GM18508 (cell line): ENCODE measurements at regions not wholly inside any gene's neighbourhood (a gene's known extent, or its start where the extent isn't known, plus 50 kb on each side); places are given as distances from the start of the nearest gene placed in this dataset.

Experiments used
- ATAC-seq: cut with Tn5 transposase; IDR thresholded peaks from one replicate; pipeline ENCODE4 v1.9.1; 2021; ENCODE audit warnings: moderate number of reproducible peaks; ENCODE audit not compliant: insufficient read depth, unreplicated experiment

GRCh38 chr18:66769375-66769774, 165.5 kb upstream of the CDH19 start:
- no peak for ATAC-seq

GRCh38 chr18:66764230-66764629, 160.3 kb upstream of the CDH19 start:
- ATAC-seq, result no peak

- ATAC-seq, result no peak
Observed at GRCh38 chr18:66761166-66761565, 157.3 kb upstream of the CDH19 start.

GRCh38 chr18:66760559-66760958, 156.7 kb upstream of the CDH19 start:
- ATAC-seq, result no peak

- ATAC-seq, result no peak
Observed at GRCh38 chr18:66759050-66759828, 155.3 kb upstream of the CDH19 start.

- no peak for ATAC-seq
Observed at GRCh38 chr18:66757946-66758345, 154.1 kb upstream of the CDH19 start.

- ATAC-seq, result no peak
Observed at GRCh38 chr18:66754335-66754734, 150.4 kb upstream of the CDH19 start.

- ATAC-seq, result no peak
Observed at GRCh38 chr18:66752733-66753132, 148.8 kb upstream of the CDH19 start.

- no peak for ATAC-seq
Observed at GRCh38 chr18:66749481-66750035, 145.7 kb upstream of the CDH19 start.

GRCh38 chr18:66749030-66749429, 145.1 kb upstream of the CDH19 start:
- ATAC-seq, result no peak

- ATAC-seq, result no peak
Observed at GRCh38 chr18:66742832-66743231, 138.9 kb upstream of the CDH19 start.

- ATAC-seq, result no peak
Observed at GRCh38 chr18:66735933-66736332, 132.0 kb upstream of the CDH19 start.

GRCh38 chr18:66734451-66734850, 130.6 kb upstream of the CDH19 start:
- ATAC-seq, result no peak

GRCh38 chr18:66731890-66732289, 128.0 kb upstream of the CDH19 start:
- no peak for ATAC-seq

- no peak for ATAC-seq
Observed at GRCh38 chr18:66729442-66730239, 125.8 kb upstream of the CDH19 start.

GRCh38 chr18:66728951-66729350, 125.1 kb upstream of the CDH19 start:
- no peak for ATAC-seq

- no peak for ATAC-seq
Observed at GRCh38 chr18:66727991-66728390, 124.1 kb upstream of the CDH19 start.

GRCh38 chr18:66724664-66725356, 120.9 kb upstream of the CDH19 start:
- no peak for ATAC-seq

GRCh38 chr18:66722671-66723070, 118.8 kb upstream of the CDH19 start:
- ATAC-seq, result no peak

GRCh38 chr18:66708646-66709045, 104.8 kb upstream of the CDH19 start:
- ATAC-seq, result no peak

- ATAC-seq, result no peak
Observed at GRCh38 chr18:66707473-66707872, 103.6 kb upstream of the CDH19 start.
